Transverse colon (tissue), 4 donors: ENCODE measurements at regions not wholly inside any gene's neighbourhood (a gene's known extent, or its start where the extent isn't known, plus 50 kb on each side); places are given as distances from the start of the nearest gene placed in this dataset.

Source experiments
- DNase-seq: peaks from one replicate; pipeline ENCODE4 v3.0.0-alpha.2; 2019
- H3K27ac ChIP-seq, 4 donors: fragments of 200-600 bp; sonication (generic); 2 replicates each; pipeline ENCODE4 v1.5.1; 2016 to 2018; ENCODE audit warnings: inconsistent platforms in 4 of 4
- H3K27me3 ChIP-seq: fragments of 200-600 bp; sonication (generic); 2 replicates; pipeline ENCODE4 v1.5.1; 2017; ENCODE audit warnings: inconsistent platforms
- H3K36me3 ChIP-seq, 4 donors: fragments of 200-600 bp; sonication (generic); 2 replicates each; pipeline ENCODE4 v1.5.1; 2017 to 2019; ENCODE audit warnings: inconsistent platforms in 4 of 4
- H3K4me1 ChIP-seq, 4 donors: fragments of 200-600 bp; sonication (generic); 2 replicates each; pipeline ENCODE4 v1.5.1; 2017 to 2020; ENCODE audit warnings: inconsistent platforms in 4 of 4
- H3K4me3 ChIP-seq, 4 donors: fragments of 200-600 bp; sonication (generic); 1 replicate in 1 of 4; 2 replicates in 3 of 4; pipeline versions ENCODE4 v1.5.1 to v1.6.1; 2017 to 2019; ENCODE audit warnings: inconsistent platforms in 4 of 4
- H3K9me3 ChIP-seq, 2 donors: fragments of 200-600 bp; sonication (generic); 2 replicates each; pipeline ENCODE4 v1.5.1; 2017 to 2019; ENCODE audit warnings: inconsistent platforms in 2 of 2
- EP300 ChIP-seq: sonication (generic); formaldehyde crosslinking; IDR thresholded peaks from one replicate; pipeline ENCODE4 v1.6.1; 2017; ENCODE audit warnings: antibody characterized with exemption, low read depth
- POLR2A ChIP-seq: fragments of 450-650 bp; IDR thresholded peaks from one replicate; pipeline ENCODE4 v1.6.1; 2016; ENCODE audit warnings: antibody characterized with exemption, mild to moderate bottlenecking, moderate library complexity
- POLR2AphosphoS5 ChIP-seq, 3 donors: sonication (generic); formaldehyde crosslinking; IDR thresholded peaks; one replicate each; pipeline ENCODE4 v1.6.1; 2016; ENCODE audit warnings: antibody characterized with exemption in 3 of 3
- WGBS, 2 donors: methylation state at CpG; one replicate each; pipeline ENCODE4 v1.1.5; 2018; ENCODE audit warnings: low coverage in 1 of 2; 5-methylcytosine and 5-hydroxymethylcytosine counted together
- in situ Hi-C, 4 donors: fragments of 200-750 bp; cut with MboI; loops; one replicate each; pipeline versions ENCODE4 v1.15.0 to v1.15.1; 2017; ENCODE audit warnings: low sequenced_read_pairs in 3 of 4, low pct_ligation_motif_present in 1 of 4, low pct_unique_long_range_greater_than_20kb in 1 of 4
- intact Hi-C: fragments of 100-400 bp; cut with DNase I; formaldehyde crosslinking; loops from one replicate; pipeline ENCODE4 v1.15.1; 2023; ENCODE audit warnings: low total_unique reads
- TF ChIP-seq, protein P1 (sequence below), 5 experiments: fragments of 200-600 bp in 3 of 5; fragments of 450-650 bp in 2 of 5; sonication (generic) in 3 of 5; IDR thresholded peaks; 1 replicate in 2 of 5; 2 replicates in 3 of 5; pipeline ENCODE4 v1.5.1; 2016 to 2017; ENCODE audit warnings: antibody characterized with exemption in 5 of 5, inconsistent platforms in 3 of 5, mild to moderate bottlenecking in 2 of 5, moderate library complexity in 1 of 5

DNA sequence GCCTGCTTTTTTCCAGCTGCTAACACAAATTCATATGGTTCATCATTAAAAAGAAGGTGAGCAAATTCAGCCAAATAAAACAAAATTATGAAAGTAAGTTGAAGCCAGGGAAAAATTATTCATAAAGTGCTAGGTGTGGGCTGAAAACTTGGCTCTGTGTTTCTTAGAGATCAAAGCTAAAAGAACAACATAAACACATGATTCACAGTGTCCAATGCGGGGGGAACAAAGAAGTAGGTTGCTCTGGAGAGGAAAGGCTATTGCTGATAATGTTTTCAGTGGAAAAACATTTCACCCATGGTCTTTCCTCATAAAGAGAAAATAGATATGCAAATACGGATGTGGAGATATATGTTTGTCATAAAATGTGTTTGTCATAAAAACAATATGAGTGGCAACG is 1691.5 kb upstream of the SLC10A2 start:
- H3K36me3 ChIP-seq, result no peaks in the 10 kb centered on the region
- WGBS, 2 donors, result 39 to 41% methylated on average over 3 of the region's 3 CpGs
- in situ Hi-C loops (no loop called here), intact Hi-C loops (no loop called here)
- DNase-seq, result no peak
- no peak overlapping the region for H3K27ac ChIP-seq
- H3K4me3 ChIP-seq, result no peak overlapping the region
- TF ChIP-seq EP300, result no peak
- no peak for TF ChIP-seq POLR2A
- TF ChIP-seq, protein P1, sequence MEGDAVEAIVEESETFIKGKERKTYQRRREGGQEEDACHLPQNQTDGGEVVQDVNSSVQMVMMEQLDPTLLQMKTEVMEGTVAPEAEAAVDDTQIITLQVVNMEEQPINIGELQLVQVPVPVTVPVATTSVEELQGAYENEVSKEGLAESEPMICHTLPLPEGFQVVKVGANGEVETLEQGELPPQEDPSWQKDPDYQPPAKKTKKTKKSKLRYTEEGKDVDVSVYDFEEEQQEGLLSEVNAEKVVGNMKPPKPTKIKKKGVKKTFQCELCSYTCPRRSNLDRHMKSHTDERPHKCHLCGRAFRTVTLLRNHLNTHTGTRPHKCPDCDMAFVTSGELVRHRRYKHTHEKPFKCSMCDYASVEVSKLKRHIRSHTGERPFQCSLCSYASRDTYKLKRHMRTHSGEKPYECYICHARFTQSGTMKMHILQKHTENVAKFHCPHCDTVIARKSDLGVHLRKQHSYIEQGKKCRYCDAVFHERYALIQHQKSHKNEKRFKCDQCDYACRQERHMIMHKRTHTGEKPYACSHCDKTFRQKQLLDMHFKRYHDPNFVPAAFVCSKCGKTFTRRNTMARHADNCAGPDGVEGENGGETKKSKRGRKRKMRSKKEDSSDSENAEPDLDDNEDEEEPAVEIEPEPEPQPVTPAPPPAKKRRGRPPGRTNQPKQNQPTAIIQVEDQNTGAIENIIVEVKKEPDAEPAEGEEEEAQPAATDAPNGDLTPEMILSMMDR (IDR thresholded peaks at IDR 0.05), result no peak
- TF ChIP-seq POLR2AphosphoS5 (IDR thresholded peaks at IDR 0.05), result no peak
- H3K4me1 ChIP-seq, result no peaks in the 10 kb centered on the region
- H3K27me3 ChIP-seq, result no peaks in the 10 kb centered on the region
- no peaks in the 10 kb centered on the region for H3K9me3 ChIP-seq

DNA sequence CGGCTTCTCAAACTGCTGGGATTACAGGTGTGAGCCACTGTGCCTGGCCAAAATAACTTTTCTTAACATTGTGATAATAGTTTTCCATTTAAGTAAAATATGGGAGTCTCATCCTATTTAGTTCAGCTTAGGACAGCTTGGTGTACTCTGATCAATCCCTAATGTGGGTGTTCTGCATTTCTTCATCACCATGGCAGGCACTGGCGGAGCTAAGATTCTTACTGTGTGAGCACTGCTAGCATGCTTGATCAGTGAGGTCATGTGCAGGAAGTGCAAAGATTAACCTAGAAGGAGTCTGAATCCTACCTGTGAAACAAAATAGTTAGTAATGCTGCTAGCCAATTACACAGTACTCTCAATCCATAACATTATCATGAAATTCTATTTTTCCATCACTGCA is 1684.2 kb upstream of the SLC10A2 start:
- no peak for DNase-seq
- TF ChIP-seq POLR2A, result no peak
- no peak for TF ChIP-seq EP300
- TF ChIP-seq, protein P1 (IDR thresholded peaks at IDR 0.05), result no peak
- no peak for TF ChIP-seq POLR2AphosphoS5 (IDR thresholded peaks at IDR 0.05)

DNA sequence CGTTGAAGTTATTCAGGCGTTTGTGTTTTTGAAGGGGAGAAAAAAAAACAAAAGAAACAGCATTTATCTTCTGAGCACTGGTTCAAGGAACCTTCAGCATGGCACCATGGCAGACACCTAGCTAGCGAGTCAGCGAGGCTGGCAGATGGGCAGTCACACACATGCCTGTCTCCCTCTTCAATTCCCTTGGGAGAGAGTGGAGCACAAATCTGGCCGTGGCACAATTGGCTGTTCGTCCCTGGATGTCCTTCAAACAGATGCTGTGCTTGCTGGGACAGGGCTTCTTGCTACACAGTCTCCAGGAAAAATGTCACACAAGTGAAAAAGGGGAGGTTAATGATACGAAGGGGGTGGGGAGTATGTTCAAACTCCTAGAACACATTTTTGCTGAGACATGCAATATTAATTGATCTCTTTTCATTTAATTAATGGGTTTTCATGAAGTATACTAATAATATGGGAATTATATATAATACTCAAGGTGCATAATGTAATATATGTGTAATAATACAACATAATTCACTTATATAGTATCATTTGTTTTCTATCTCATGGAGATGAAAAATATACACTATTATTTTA is 1674.5 kb upstream of the SLC10A2 start:
- in situ Hi-C loops, result no loop called here
- intact Hi-C loops, result no loop called here
- H3K9me3 ChIP-seq, result no peaks in the 10 kb centered on the region
- no peaks in the 10 kb centered on the region for H3K27me3 ChIP-seq
- 72 to 73% methylated on average over 7 of the region's 7 CpGs for WGBS, 2 donors
- H3K4me3 ChIP-seq, result no peak overlapping the region
- no peak overlapping the region for H3K27ac ChIP-seq
- no peak for TF ChIP-seq POLR2AphosphoS5 (IDR thresholded peaks at IDR 0.05)
- no peak for TF ChIP-seq POLR2A
- no peaks in the 10 kb centered on the region for H3K36me3 ChIP-seq
- DNase-seq, result no peak
- no peaks in the 10 kb centered on the region for H3K4me1 ChIP-seq

More for the DNA sequence above, 1684.2 kb upstream of the SLC10A2 start:
- intact Hi-C loops (no loop called here), in situ Hi-C loops (no loop called here)
- H3K36me3 ChIP-seq, result no peaks in the 10 kb centered on the region
- no peaks in the 10 kb centered on the region for H3K27me3 ChIP-seq
- H3K27ac ChIP-seq, result no peak overlapping the region
- no peaks in the 10 kb centered on the region for H3K9me3 ChIP-seq
- no peak overlapping the region for H3K4me3 ChIP-seq
- WGBS, 2 donors, result 57 to 88% methylated on average over 1 to 2 of the region's 2 CpGs
- H3K4me1 ChIP-seq, result no peaks in the 10 kb centered on the region

DNA sequence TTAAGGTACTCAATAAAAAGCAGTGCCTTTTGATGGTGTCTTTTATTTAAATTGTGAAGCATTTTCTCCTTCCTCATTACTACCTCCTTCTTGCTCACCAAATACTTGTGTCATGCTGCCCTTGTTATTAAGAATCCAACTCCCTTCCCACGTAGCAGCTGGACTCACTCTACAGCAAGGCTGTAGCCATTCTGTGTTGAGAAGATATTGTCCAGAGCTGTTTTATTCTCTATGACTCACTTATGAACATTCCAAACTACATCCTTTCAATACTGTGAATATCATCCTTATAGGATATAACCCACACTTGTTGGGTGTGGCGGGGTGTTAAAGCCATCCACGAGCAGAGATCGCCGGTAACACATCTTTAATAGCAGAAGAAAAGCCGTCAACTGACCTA is 1671.5 kb upstream of the SLC10A2 start:
- H3K27me3 ChIP-seq, result no peaks in the 10 kb centered on the region
- no peak for DNase-seq
- WGBS, 2 donors, result 64 to 76% methylated on average over 4 to 6 of the region's 6 CpGs
- no peak overlapping the region for H3K27ac ChIP-seq
- no peaks in the 10 kb centered on the region for H3K9me3 ChIP-seq
- no peaks in the 10 kb centered on the region for H3K4me1 ChIP-seq
- intact Hi-C loops (no loop called here), in situ Hi-C loops (no loop called here)
- H3K4me3 ChIP-seq, result no peak overlapping the region
- H3K36me3 ChIP-seq, result no peaks in the 10 kb centered on the region
- no peak for TF ChIP-seq POLR2AphosphoS5 (IDR thresholded peaks at IDR 0.05)
- TF ChIP-seq EP300, result no peak

DNA sequence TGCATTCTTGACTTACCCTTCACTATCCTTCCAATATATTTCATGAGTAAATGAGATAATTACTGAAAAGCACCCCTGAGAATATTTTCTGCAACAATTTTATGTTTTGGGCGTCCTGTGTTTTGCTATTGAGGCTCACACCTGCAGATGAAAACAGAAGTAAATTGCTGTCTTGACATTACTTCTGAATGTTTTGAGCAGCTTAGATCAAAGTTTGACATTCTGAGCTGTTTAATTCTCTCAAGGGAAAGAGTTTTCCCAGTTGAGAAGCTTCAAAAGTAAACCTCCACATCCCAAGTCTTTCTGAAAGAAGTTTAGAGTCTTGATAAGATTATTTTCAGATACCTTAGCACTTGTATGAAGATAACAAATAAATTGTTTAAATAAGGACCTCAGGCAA is 1667.2 kb upstream of the SLC10A2 start:
- DNase-seq, result no peak
- H3K36me3 ChIP-seq, result no peaks in the 10 kb centered on the region
- intact Hi-C loops, result no loop called here
- no peaks in the 10 kb centered on the region for H3K4me1 ChIP-seq
- H3K9me3 ChIP-seq, result no peaks in the 10 kb centered on the region
- 50 to 80% methylated on average over 1 of the region's 1 CpG for WGBS, 2 donors
- H3K4me3 ChIP-seq, result no peak overlapping the region
- H3K27ac ChIP-seq, result no peak overlapping the region
- in situ Hi-C loops, result no loop called here
- no peaks in the 10 kb centered on the region for H3K27me3 ChIP-seq
- TF ChIP-seq EP300 (no peak), POLR2A (no peak), POLR2AphosphoS5 (IDR thresholded peaks at IDR 0.05) (no peak)
- TF ChIP-seq, protein P1 (IDR thresholded peaks at IDR 0.05), result no peak
